Activated T-helper 9 cell treated with anti-CD3 and anti-CD28 coated beads, Interleukin-2, amount 50 U/mL, for 16 hours (primary cell): ENCODE measurements at regions not wholly inside any gene's neighbourhood (a gene's known extent, or its start where the extent isn't known, plus 50 kb on each side); places are given as distances from the start of the nearest gene placed in this dataset.
"Not testable (repeated sequence)": the region's sequence is repeated elsewhere in the genome, so short reads cannot be mapped to it uniquely, and the experiment has no call there.

Experiments used
- DNase-seq: peaks from one replicate; pipeline ENCODE4 v3.0.0-alpha.2; 2020; ENCODE audit warnings: low read depth

DNA sequence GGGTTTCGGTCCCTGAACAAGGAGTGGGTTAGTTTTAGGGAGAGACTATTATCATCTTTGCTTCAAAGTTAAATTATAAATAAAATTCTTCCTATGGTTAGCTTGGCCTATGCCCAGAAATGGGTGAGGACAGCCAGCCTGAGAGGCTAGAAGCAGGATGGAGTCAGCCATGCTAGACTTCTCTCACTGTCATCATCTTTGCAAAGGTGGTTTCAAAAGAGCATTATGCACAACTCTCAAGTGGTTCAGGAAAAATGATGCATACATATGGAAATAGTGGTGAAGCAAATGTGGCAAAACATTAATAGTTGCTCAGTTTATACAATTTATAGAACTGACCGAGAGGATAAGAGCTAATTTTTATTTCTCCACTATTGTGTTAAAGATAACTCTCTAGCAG, 124.3 kb upstream of the FOXN2 start:
- no peak for DNase-seq

DNA sequence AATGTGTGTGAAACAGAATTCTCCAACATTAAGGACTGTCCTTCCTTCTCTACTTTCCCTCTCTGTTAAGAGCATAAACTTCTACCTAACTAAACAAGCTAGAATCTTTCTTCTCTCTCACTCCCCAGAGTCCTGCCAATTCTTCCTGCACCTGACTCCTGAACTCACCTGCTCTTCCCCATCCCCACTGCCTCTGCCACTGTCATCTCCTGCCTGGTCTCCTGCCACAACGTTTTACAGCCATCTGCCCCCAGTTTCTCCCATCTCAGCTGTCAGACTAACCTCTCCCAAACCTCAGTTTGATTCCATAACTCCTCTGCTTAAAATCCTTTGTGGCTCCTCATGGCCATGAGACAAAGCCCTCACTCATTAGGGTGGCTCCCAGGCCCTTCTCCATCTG, 119.8 kb upstream of the FOXN2 start:
- no peak for DNase-seq

DNA sequence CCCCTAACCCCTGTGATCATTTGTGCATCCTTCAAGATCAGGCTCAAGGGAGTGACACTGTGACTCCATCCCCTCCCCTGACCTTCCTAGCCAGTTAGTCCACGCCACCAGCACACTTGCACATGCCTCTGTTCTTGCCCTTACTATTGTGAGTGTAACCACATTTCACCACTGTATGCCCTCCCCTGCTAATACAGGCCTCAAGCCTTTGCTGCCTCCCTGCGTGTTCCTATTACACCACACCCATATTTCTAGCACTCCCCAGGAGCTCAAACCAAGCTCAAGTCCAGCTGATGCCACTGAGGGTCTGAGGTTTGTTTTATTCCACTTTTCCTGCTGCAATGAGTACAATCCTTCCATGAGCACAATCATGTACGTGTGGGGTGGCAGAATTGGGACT, 119.3 kb upstream of the FOXN2 start:
- DNase-seq, result no peak

DNA sequence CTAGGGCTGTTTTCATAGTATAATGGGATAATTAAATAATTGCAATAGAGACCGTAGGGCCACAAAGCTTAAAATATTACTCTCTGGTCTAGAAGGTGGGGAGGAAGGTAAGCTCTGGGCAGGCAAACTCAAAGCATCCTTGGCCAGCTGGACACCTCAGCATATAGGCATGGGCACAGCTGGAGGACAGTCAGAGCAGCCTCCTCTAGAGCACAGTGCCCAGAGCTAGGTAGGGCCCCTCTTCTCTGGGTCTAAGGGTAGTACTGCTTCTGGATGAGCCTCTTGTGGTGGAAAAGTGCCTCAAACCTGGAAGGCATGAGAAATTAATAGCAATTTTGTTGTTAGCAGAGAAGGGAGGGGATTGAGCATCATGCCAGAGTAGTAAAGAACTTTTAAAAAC, 116.9 kb upstream of the FOXN2 start:
- no peak for DNase-seq

DNA sequence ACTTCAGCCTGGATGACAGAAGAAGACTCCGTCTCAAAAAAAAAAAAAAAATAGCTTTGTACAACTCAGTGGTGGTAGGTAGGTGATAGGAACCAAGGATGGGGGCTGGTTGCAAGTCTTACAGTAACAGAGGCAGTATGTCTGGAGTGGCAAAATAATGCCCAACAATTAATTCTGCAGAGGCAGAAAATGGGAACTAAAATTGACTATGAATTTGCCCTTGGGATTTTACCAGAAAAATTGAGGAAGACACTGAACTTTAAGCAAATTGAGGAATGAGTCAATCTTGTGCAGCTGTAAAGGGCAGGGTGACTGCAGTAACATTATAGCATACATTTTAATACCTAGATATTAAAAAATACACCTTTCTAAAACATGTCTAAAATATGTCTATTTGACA, 116.1 kb upstream of the FOXN2 start:
- DNase-seq, result no peak

DNA sequence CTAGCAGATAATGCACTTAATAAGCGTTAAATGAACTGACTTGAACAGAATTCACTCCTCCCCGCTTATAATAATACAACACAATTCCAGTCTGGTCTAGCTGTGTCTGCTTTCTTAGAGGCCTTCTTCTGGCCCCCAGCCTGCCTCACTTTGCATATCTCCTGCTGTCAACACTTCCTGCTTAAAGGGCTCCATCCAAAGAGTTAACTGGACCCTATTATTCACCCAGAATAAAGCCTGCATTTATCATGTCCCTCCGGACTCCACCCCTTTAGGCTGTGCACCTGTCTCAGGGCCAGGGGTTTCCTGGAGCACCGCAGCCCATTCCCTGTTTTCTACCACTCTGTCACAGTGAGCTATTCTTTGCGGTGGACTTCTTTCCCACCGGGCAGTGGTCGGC, 115.4 kb upstream of the FOXN2 start:
- DNase-seq, result no peak

DNA sequence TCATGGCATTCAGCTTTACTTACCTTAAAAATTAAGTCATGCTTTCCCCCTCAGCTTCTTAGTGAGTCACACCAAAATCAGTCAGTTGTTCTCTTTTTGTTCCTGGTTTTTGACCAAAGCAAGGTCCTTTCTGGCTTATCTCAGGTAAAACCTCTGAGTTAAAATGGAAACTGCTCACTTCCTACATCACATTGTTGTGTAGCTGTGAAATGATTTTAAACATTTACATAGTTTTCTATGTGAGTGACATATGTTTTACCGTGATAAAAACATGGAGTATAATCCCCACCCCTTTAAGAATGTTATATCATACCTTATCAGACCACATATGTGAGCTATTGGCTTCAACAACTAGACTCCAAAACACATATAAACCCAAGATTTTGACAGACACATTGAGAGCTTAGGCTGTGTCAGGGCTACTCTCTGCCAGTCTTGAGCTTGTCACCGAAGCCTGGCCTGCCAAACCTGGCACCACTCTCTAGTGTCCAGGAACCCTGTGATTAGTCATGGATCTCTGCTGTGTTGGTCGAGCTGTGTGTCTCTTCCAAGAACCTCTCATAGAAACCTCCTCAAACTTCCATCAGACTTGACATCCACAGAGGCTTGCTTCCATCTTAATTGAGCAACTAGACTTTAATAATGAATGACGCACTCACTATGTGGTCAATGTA, 113.7 kb upstream of the FOXN2 start:
- DNase-seq, result no peak

DNA sequence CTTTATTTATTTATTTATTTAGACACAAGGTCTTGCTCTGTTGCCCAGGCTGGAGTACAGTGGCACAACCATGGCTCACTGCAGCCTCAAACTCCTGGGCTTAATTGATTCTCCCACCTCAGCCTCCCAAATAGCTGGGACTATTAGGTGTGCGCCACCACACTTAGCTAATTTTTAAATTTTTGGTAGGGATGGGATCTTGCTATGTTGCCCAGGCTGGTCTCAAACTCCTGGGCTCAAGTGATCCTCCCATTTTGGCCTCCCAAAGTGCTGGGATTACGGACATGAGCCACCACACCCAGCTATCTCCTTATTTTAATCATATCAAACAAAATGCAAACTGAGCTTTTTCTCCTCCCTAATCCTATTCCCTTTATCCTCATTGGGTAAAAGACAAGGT, 113.0 kb upstream of the FOXN2 start:
- DNase-seq, result not testable (repeated sequence)

DNA sequence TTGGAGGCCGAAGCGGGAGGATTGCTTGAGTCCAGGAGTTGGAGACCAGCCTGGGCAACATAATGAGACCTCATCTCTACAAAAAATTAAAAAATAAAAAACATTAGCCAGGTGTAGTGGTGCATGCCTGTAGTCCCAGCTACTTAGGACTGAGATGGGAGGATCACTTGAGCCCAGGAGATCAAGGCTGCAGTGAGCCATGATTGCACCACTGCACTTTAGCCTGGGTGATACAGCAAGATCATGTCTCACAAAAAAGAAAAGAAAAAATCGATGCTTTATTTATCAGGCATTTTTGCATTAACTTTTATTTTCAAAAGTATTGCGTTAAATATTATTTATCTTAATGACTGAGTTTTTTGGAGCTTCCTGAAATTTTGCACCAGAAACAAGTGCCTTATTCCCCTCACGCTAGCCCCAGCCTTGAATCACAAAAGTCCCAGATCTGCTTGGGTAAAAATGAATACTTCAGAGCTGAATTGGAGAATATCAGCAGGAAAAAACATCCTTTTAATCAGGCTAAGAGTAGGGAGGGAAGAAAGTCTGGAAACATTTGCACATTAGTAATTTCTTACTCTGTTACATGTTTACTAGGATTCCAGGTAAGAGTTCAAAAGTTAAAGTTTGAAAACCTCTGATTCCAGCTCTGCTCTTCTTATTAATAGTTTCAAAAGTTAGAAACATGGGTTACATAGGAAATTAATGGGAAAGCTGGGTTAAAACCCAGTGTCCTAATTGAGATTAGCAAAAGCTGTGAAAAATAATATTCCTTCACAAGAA, 111.4 kb upstream of the FOXN2 start:
- no peak for DNase-seq

DNA sequence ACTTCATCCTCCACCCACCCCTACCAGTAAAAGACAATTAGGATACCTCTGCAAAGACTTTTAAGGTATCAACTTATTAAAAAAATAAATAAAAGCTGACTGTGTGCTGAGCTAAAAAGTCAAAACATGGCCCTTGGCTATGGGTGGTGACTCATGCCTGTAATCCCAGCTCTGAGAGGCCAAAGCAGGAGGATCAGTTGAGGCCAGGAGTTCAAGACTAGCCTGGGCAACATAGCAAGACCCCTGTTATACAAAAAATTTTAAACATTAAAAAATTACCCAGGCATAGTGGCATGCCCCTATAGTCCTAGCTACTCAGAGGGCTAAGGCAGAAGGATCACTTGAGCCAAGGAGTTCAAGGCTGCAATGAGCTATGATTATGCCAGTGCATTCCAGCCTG, 110.8 kb upstream of the FOXN2 start:
- DNase-seq, result no peak

DNA sequence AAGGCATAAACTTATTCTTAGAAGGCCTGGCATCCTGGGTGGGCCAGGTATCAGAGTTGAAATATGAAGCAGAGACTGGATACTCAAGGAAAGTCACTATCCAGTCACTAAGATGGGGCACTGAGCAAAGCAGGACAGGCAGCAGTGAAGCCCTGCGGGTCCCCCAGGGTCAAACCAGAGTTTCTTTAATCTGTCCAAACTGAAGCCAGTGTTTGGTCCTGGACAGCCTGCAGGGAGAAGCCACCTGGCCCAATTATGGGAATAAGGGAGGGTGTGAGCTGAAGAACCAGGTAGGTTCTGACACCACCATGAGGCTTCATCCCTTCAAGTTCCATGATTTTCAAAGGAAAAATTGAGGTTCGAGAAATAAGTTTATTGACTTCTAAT, 109.7 kb upstream of the FOXN2 start:
- DNase-seq, result no peak

DNA sequence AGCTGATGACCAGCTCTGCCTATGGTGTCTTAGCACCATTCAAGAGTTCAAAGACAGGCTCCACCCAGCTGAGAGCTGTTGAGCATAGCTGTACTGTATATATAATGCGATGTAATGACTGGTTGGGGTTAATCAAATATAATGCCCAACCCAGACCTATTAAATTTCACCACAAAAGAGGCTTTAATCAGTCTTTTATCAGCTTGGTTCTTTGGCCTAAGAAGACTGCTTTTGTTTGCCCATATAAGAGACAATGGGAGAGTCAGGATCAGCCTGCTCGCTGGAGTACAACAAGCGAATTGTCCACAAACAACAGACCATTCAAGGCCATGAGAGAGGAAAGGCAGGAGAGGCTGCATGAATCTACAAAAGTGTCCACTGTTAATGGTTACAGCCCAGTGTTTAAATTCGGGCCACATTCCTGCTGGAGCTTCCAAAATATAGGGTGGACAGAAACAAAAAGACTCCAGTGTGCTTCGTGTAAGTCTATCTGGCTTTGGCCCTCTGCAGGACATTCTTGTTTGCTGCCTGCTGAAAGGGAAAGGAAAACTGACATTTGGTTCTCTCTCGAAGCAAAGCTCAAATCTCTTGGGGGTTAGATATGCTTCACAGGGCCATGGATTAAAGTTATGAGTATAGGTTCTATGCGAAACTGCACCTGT, 109.2 kb upstream of the FOXN2 start:
- no peak for DNase-seq

DNA sequence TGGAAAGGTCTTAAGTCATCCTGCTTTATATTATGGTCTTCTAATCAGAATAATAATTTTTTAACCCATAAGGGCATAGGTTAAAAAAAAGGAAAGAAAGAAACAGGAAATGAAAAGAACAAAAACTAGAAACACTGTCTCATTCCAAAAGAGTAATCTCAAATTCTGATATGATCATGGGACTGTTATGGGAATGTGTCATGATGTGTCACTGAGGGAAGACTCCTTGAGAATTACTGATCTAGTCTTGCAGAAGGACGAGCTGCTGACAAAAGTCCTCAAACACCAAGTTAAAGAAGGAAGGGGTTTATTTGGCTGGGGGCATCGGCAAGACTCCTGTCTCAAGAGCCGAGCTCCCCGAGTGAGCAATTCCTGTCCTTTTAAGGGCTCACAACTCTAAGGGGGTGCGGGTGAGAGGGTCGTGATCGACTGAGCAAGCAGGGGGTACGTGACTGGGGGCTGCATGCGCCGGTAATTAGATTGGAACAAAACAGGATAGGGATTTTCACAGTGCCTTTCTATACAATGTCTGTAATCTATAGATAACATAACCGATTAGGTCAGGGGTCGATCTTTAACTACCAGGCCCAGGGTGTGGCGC, 108.3 kb upstream of the FOXN2 start:
- not testable (repeated sequence) for DNase-seq

DNA sequence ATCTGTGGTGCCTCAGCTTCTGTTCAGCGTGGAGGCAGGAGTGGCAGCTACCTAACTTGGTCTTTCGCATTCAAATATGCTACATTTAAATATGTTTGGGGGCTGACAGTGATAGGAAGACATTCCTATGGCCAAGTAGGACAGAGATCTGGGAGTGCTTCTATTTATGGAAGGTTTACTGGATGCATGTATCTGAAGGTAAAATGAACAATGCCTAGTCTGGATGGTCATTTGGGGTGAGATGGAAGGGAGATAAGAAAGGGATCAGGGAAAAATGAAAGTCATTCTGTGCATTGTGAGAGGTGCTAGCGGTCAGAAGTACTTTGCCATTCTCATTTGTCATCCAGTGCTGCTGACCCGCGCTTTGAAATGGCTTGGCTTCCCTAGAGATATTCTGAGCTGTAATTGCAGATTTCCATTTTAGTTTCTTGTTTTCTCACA, 107.3 kb upstream of the FOXN2 start:
- no peak for DNase-seq

DNA sequence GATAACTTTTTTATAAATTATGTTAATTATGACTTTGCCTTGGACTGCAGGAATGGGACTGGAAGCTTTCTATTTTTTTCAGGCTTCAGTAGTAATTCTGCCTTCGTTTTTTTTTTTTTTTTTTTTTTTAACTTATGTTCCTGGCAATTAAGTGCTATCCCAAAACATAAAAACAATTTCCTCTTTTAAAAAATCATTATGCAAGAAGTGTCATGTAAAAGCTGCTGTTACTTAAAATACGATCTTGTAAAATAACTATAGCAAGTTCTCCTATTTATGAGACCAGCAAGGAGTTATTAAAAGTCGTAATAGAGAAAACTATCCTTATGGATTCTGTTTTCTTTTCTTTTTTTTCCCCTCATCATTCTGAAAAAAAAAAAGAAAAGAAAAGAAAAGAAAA, 106.6 kb upstream of the FOXN2 start:
- DNase-seq, result no peak

DNA sequence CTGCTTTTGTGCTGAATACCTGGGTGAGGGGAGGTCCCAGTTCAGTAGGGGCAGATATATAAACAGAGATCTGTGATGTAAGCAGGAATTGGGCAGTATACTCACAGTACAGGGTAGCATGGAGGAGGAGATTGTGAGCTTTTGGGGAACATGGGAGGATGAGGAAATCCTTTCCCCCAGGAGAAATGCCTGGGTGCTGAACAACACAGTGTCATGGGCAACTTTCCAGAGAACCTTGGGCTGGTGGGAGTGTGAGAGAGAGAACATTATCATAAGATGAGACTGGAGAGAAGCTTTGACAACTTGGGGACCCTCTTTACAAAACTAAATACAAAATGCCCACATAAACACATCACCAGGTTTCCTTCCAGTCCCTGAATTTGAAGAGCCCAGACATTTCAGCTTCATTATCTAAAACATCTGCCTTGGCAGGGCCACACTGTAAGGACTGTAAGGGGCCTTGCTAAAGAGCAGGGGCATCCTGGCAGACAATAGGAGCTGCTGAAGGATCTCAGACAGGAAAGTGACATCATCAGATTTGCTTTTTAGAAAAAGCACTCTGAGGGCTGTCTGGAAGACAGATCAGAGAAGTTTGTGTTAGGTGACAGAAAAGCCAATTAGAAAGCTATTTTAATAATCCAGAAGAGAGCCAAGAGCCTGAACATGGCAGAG, 105.1 kb upstream of the FOXN2 start:
- DNase-seq, result no peak

DNA sequence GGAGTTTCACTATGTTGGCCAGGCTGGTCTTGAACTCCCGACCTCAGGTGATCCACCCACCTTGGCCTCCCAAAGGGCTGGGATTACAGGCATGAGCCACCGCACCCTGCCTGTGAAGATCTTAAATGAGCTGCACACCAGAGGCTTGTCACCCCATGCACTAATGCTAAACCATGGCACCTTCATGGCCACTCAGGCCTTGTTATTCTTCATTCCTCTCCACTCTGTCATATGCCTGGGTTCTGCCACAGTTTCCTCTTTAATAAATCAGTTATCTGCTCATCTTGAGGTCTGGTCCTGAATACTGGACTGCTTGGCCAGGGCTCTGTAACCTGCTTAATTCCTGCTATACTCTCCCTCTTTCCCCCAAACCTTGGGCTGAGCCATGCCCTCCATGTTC, 104.3 kb upstream of the FOXN2 start:
- DNase-seq, result no peak

DNA sequence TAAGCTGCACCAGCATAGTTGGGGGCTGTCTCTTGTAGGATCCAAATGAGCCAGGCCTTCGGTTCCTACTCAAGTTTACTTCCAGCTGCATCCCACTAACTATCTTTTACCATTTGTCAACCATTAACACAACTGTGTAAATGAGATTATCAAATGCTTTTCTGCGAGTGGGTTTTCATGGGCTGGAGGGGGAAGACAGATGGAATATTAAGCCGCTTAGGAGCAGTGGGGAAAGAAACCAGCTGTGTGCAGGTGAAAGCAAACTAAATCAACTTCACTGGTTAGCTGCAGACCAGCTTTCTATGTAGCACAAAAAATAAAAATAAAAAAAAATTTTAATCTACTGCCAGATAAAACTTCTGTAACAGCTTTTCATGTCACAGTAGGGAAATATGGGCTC, 100.8 kb upstream of the FOXN2 start:
- no peak for DNase-seq

DNA sequence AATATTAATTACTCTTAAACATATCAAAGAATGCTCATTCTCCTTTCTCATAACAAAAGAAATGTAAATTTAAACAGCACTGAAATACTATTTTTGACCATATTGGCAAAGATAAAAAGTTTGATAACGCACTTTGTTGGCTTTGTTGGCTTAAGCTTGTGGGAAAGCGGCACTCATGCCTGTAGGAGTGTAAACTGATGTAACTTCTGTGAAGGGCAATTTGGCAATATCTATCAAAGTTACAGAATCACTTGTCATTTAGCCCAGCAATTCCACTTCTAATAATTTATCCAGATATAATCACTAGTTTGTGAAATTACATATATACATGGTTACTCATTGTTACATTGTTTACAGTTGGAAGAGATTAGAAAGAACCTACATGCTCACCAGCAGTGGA, 96.3 kb upstream of the FOXN2 start:
- no peak for DNase-seq

DNA sequence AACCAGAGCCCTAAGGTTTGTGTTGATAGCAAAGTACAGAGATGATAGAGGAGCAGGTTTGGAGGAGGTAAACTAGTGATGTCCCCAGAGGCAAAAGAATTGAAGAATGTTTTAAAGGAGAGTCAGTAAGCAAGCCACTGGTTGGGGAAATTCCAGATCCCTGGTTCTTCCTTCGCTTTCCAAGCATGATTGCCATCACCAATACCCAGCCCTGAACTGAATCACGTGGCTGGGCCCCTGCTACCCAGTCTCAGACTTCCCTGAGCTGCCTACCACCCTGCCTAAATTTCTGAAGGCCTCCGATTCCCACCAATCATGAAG, 95.3 kb upstream of the FOXN2 start:
- DNase-seq, result no peak

DNA sequence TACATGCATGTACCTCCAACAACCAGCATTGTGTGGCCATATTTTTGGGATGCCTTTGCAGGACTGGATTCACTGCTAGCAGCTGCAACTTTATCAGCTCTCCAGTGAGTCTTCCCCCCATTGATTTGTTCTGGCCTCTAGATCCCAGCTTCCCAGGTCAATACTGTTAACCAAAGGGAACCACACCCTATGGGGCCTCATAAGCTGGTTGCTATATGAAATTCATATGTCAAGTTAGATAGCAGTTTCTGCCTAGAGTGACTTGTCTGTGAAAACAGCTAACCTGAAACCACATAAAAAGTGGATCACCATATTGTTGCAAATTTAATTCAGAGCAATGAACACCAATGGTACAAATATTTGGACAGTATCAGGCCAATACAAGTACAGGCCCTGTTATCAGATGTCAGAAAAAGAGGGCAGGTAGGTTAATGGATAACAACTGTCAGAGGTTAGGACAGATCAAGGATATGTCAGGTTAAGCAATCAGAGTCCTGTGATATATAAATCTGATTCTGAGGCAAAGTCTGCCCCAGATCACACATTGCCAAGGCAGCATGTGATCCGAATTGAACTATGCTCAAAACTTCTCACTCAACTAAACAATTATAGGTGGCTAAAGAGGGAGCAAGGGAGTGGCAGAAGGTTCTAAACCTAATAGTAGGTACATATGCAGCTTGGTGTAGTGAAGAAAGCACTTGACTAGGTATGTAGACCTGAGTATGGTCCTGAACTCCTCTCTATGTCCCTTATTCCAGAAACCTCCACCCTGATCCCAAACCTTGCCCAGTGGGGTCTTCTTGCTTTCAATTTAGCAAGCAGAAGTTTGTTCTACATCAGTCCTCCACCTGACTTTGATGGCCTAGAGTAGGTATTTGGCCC, 94.7 kb upstream of the FOXN2 start:
- DNase-seq, result no peak

DNA sequence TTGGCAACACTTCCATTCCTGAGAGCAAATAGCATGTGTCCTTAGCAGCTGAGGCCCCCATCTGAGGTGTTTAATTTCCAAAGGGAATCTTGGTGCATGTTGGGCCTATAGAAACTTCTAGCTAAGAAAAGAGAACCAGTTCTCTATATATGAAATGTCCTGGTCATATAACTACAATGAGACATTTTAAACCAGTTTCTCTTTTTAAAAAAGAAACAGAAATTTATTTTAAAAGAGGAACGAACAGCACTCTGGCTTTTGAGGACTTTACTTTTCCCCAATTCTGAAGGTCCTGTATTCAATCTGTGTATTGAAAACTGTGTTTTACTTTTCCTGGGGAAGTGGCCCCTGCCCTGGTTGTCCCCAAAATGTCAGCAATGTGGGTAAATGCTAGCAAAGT, 94.0 kb upstream of the FOXN2 start:
- no peak for DNase-seq
